Ishikawa (cell line): ENCODE measurements at regions not wholly inside any gene's neighbourhood (a gene's known extent, or its start where the extent isn't known, plus 50 kb on each side); places are given as distances from the start of the nearest gene placed in this dataset.

Experiments used
- MAX ChIP-seq: IDR thresholded peaks from 2 replicates; pipeline ENCODE4 v1.6.1; 2012
- RAD21 ChIP-seq: IDR thresholded peaks from 2 replicates; pipeline ENCODE4 v1.6.1; 2012; ENCODE audit warnings: low read depth

- TF ChIP-seq RAD21: no peak
- no peak for TF ChIP-seq MAX
Measured at GRCh38 chr10:130761032-130761575, 550.4 kb downstream of the TCERG1L start.
